GM23338 (cell line): ENCODE measurements at regions not wholly inside any gene's neighbourhood (a gene's known extent, or its start where the extent isn't known, plus 50 kb on each side); places are given as distances from the start of the nearest gene placed in this dataset.

Experiments
- CREB1 ChIP-seq: fragments of 250-450 bp; sonication (Bioruptor Pico); IDR thresholded peaks from 2 replicates; pipeline ENCODE4 v1.5.0; 2020; ENCODE audit warnings: low read depth, mild to moderate bottlenecking, moderate library complexity
- CTCF ChIP-seq, 2 experiments: fragments of 200-600 bp in 1 of 2; sonication (generic) in 1 of 2; conservative IDR thresholded peaks; 2 replicates each; pipeline versions ENCODE4 v1.5.1 to v1.6.1; 2016 to 2017; ENCODE audit warnings: antibody characterized with exemption in 2 of 2, low read depth in 2 of 2, mild to moderate bottlenecking in 2 of 2, moderate library complexity in 1 of 2
- EZH2 ChIP-seq: fragments of 200-600 bp; sonication (generic); IDR thresholded peaks from one replicate; pipeline ENCODE4 v1.8.0; 2017; ENCODE audit warnings: antibody characterized with exemption, mild to moderate bottlenecking, low read depth; ENCODE audit not compliant: unreplicated experiment
- EZH2phosphoT487 ChIP-seq: fragments of 200-600 bp; sonication (generic); IDR thresholded peaks from one replicate; pipeline ENCODE4 v1.8.1; 2018; ENCODE audit warnings: antibody characterized with exemption; ENCODE audit not compliant: unreplicated experiment
- POLR2AphosphoS5 ChIP-seq: IDR thresholded peaks from 2 replicates; pipeline ENCODE4 v1.6.1; 2016; ENCODE audit warnings: antibody characterized with exemption, low read depth
- REST ChIP-seq: IDR thresholded peaks from one replicate; pipeline ENCODE4 v1.6.1; 2018; ENCODE audit warnings: antibody characterized with exemption; ENCODE audit not compliant: unreplicated experiment

GRCh38 chr5:133754575-133755169 is 142.3 kb upstream of the FSTL4 start:
- peak; percentile 76 to 91 for TF ChIP-seq CTCF (conservative IDR thresholded peaks at IDR 0.05; ENCODE audit: low read depth in 2 of 2)
- no peak for TF ChIP-seq EZH2phosphoT487
- TF ChIP-seq EZH2, result no peak
- TF ChIP-seq CREB1 (CRISPR knock-in tag), result no peak
- TF ChIP-seq REST, result no peak
- no peak for TF ChIP-seq POLR2AphosphoS5
